CD14-positive monocyte (primary cell): ENCODE measurements at regions not wholly inside any gene's neighbourhood (a gene's known extent, or its start where the extent isn't known, plus 50 kb on each side); places are given as distances from the start of the nearest gene placed in this dataset.

Experiments
- DNase-seq, 3 donors: peaks; one replicate each; pipeline ENCODE4 v3.0.0-alpha.2; 2011 to 2022
- H2AFZ ChIP-seq: 2 replicates; pipeline ENCODE4 v1.6.0; 2012; ENCODE audit warnings: mild to moderate bottlenecking, low read depth, low read length, inconsistent platforms; ENCODE audit not compliant: insufficient read depth, poor library complexity, severe bottlenecking
- H3K27ac ChIP-seq, 2 donors: 1 replicate in 1 of 2; 2 replicates in 1 of 2; pipeline ENCODE4 v1.5.1; 2012 to 2013; ENCODE audit warnings: low read length in 2 of 2, control low read depth in 1 of 2, inconsistent platforms in 1 of 2, low read depth in 1 of 2, mild to moderate bottlenecking in 1 of 2
- H3K27me3 ChIP-seq, 2 donors: one replicate each; pipeline versions ENCODE4 v1.6.0 to v1.6.1; 2011 to 2013; ENCODE audit warnings: low read length in 2 of 2; ENCODE audit not compliant: control insufficient read depth in 2 of 2, insufficient read depth in 2 of 2
- H3K36me3 ChIP-seq, 2 donors: replicated peaks in 1 of 2; 1 replicate in 1 of 2; 2 replicates in 1 of 2; pipeline versions ENCODE4 v1.5.1 to v1.6.1; 2012 to 2013; ENCODE audit warnings: low read length in 2 of 2, control low read depth in 1 of 2, inconsistent platforms in 1 of 2, mild to moderate bottlenecking in 1 of 2; ENCODE audit not compliant: insufficient read depth in 2 of 2, control insufficient read depth in 1 of 2
- H3K4me1 ChIP-seq, 2 donors: 1 replicate in 1 of 2; 2 replicates in 1 of 2; pipeline versions ENCODE4 v1.5.1 to v1.6.1; 2012 to 2013; ENCODE audit warnings: low read length in 2 of 2, control low read depth in 1 of 2, inconsistent platforms in 1 of 2, mild to moderate bottlenecking in 1 of 2, moderate library complexity in 1 of 2; ENCODE audit not compliant: insufficient read depth in 2 of 2, control insufficient read depth in 1 of 2
- H3K4me2 ChIP-seq: replicated peaks from 2 replicates; pipeline ENCODE3; 2012; ENCODE audit warnings: low read length, moderate library complexity, mild to moderate bottlenecking; ENCODE audit not compliant: poor library complexity, severe bottlenecking; ENCODE audit errors: extremely low read depth
- H3K4me3 ChIP-seq, 3 experiments: fragments of 200-600 bp in 1 of 3; sonication (generic) in 1 of 3; replicated peaks in 1 of 3; 1 replicate in 2 of 3; 2 replicates in 1 of 3; pipeline ENCODE4 v1.5.1; 2011 to 2013; ENCODE audit warnings: low read length in 3 of 3, mild to moderate bottlenecking in 3 of 3, control low read depth in 2 of 3, low read depth in 2 of 3, inconsistent platforms in 1 of 3, moderate library complexity in 1 of 3
- H3K79me2 ChIP-seq: 2 replicates; pipeline ENCODE4 v1.6.0; 2012; ENCODE audit warnings: mild to moderate bottlenecking, control low read depth, inconsistent platforms, low read length, moderate library complexity; ENCODE audit not compliant: insufficient read depth
- H3K9ac ChIP-seq: 2 replicates; pipeline ENCODE4 v1.6.0; 2017; ENCODE audit warnings: low read length, mild to moderate bottlenecking; ENCODE audit not compliant: insufficient read depth, poor library complexity, severe bottlenecking
- H3K9me3 ChIP-seq, 2 donors: replicated peaks in 1 of 2; 1 replicate in 1 of 2; 2 replicates in 1 of 2; pipeline versions ENCODE4 v1.5.1 to v1.6.1; 2012 to 2013; ENCODE audit warnings: low read length in 2 of 2, control low read depth in 1 of 2; ENCODE audit not compliant: control insufficient read depth in 1 of 2, insufficient read depth in 1 of 2
- H4K20me1 ChIP-seq: 2 replicates; pipeline ENCODE4 v1.6.0; 2012; ENCODE audit warnings: mild to moderate bottlenecking, low read length, control low read depth, moderate library complexity; ENCODE audit not compliant: insufficient read depth
- H3K27ac Mint-ChIP-seq, 7 donors: one replicate each; pipeline ENCODE4 v1.8.0; 2020; ENCODE audit warnings: mild to moderate bottlenecking in 7 of 7, mixed read lengths in 7 of 7, moderate library complexity in 6 of 7, inconsistent platforms in 2 of 7
- H3K27me3 Mint-ChIP-seq, 3 donors: one replicate each; pipeline ENCODE4 v1.8.0; 2021 to 2022; ENCODE audit warnings: low read depth in 3 of 3, mild to moderate bottlenecking in 3 of 3, mixed read lengths in 3 of 3, moderate library complexity in 3 of 3, inconsistent platforms in 1 of 3
- H3K36me3 Mint-ChIP-seq, 2 donors: one replicate each; pipeline ENCODE4 v1.8.0; 2020; ENCODE audit warnings: mixed read lengths in 2 of 2, inconsistent platforms in 1 of 2, mild to moderate bottlenecking in 1 of 2
- H3K4me1 Mint-ChIP-seq: one replicate; pipeline ENCODE4 v1.8.0; 2020; ENCODE audit warnings: mild to moderate bottlenecking, mixed read lengths
- H3K4me3 Mint-ChIP-seq, 2 donors: one replicate each; pipeline ENCODE4 v1.8.0; 2020; ENCODE audit warnings: mild to moderate bottlenecking in 2 of 2, mixed read lengths in 2 of 2, moderate library complexity in 1 of 2
- H3K9me3 Mint-ChIP-seq, 7 donors: one replicate each; pipeline ENCODE4 v1.8.0; 2020 to 2022; ENCODE audit warnings: mixed read lengths in 7 of 7, mild to moderate bottlenecking in 6 of 7, moderate library complexity in 6 of 7, inconsistent platforms in 2 of 7
- CTCF ChIP-seq: fragments of 200-600 bp; IDR thresholded peaks from one replicate; pipeline ENCODE4 v1.8.0; 2022; ENCODE audit warnings: antibody characterized with exemption, mild to moderate bottlenecking
- WGBS: methylation state at CpG from one replicate; pipeline ENCODE4 v1.1.5; 2013; ENCODE audit warnings: missing lambda C conversion rate; ENCODE audit not compliant: insufficient coverage; 5-methylcytosine and 5-hydroxymethylcytosine counted together
- intact Hi-C, 2 donors: fragments of 100-400 bp; cut with micrococcal nuclease; formaldehyde crosslinking; loops; one replicate each; pipeline versions ENCODE4 v1.15.0 to v1.15.1; 2023

GRCh38 chr6:150713931-150714330 is 114.2 kb downstream of the PLEKHG1 start:
- Mint-ChIP-seq H3K27ac (no peak overlapping the region), H3K27me3 (peaks cover under 1 to 5% (median 2%) of the 10 kb centered on the region in 3 donors), H3K9me3 (no peaks in the 10 kb centered on the region), H3K4me3 (no peak overlapping the region), H3K4me1 (no peaks in the 10 kb centered on the region), H3K36me3 (no peaks in the 10 kb centered on the region)
- Histone ChIP-seq H4K20me1 (no peaks in the 10 kb centered on the region), H3K27me3 (no peaks in the 10 kb centered on the region), H3K4me1 (no peaks in the 10 kb centered on the region), H2AFZ (no peak overlapping the region), H3K4me3 (no peak overlapping the region), H3K79me2 (no peaks in the 10 kb centered on the region), H3K9me3 (no peaks in the 10 kb centered on the region), H3K27ac (no peak overlapping the region), H3K4me2 (no peak overlapping the region), H3K36me3 (no peaks in the 10 kb centered on the region), H3K9ac (no peak overlapping the region)
- no peak for TF ChIP-seq CTCF
- DNase-seq = no peak
- intact Hi-C loops = no loop called here
- WGBS = no CpG with 5 or more reads among the region's 3 CpGs

GRCh38 chr6:150715133-150715532 is 115.4 kb downstream of the PLEKHG1 start:
- Mint-ChIP-seq H3K4me3 (no peak overlapping the region), H3K36me3 (no peaks in the 10 kb centered on the region), H3K4me1 (no peaks in the 10 kb centered on the region), H3K9me3 (peaks cover 0 to 2% (median 0%) of the 10 kb centered on the region in 7 donors), H3K27ac (no peak overlapping the region), H3K27me3 (peaks cover 3 to 10% (median 5%) of the 10 kb centered on the region in 3 donors)
- Histone ChIP-seq H3K79me2 (no peaks in the 10 kb centered on the region), H3K4me1 (no peaks in the 10 kb centered on the region), H3K27ac (no peak overlapping the region), H3K4me2 (no peak overlapping the region), H3K36me3 (no peaks in the 10 kb centered on the region), H2AFZ (no peak overlapping the region), H4K20me1 (no peaks in the 10 kb centered on the region), H3K9me3 (no peaks in the 10 kb centered on the region), H3K4me3 (no peak overlapping the region), H3K9ac (no peak overlapping the region), H3K27me3 (peaks cover 0 to 8% of the 10 kb centered on the region in 2 donors)
- no peak for DNase-seq
- TF ChIP-seq CTCF = no peak
- intact Hi-C loops = no loop called here
- WGBS = 95% methylated on average over 2 of the region's 7 CpGs
